ENCODE measurements at regions not wholly inside any gene's neighbourhood (a gene's known extent, or its start where the extent isn't known, plus 50 kb on each side); places are given as distances from the start of the nearest gene placed in this dataset.

GRCh38 chr6:139480356-139481165 is 106.1 kb upstream of the CITED2 start:
- Histone ChIP-seq H3K4me3 (no peak overlapping the region), H3K27ac (no peak overlapping the region), H3K9me3 (no peaks in the 10 kb centered on the region), H3K27me3 (ENCODE audit: low read depth) (no peaks in the 10 kb centered on the region), H3K36me3 (no peaks in the 10 kb centered on the region), H3K4me1 (no peaks in the 10 kb centered on the region)
- intact Hi-C loops (cut with DNase I), result no loop called here
- no peak for DNase-seq
- TF ChIP-seq CTCF (IDR thresholded peaks at IDR 0.05), result no peak
- ATAC-seq, result no peak

GRCh38 chr6:139479433-139480222 is 105.2 kb upstream of the CITED2 start:
- intact Hi-C loops (cut with DNase I), result no loop called here
- Histone ChIP-seq H3K4me3 (no peak overlapping the region), H3K27me3 (ENCODE audit: low read depth) (no peaks in the 10 kb centered on the region), H3K27ac (no peak overlapping the region), H3K36me3 (no peaks in the 10 kb centered on the region), H3K9me3 (no peaks in the 10 kb centered on the region), H3K4me1 (peaks cover 3% of the 10 kb centered on the region)
- no peak for TF ChIP-seq CTCF (IDR thresholded peaks at IDR 0.05)
- DNase-seq, result no peak
- ATAC-seq, result no peak

GRCh38 chr6:139475646-139476045 is 101.2 kb upstream of the CITED2 start:
- Histone ChIP-seq H3K4me1 (peaks cover 17% of the 10 kb centered on the region), H3K9me3 (no peaks in the 10 kb centered on the region), H3K4me3 (no peak overlapping the region), H3K27ac (no peak overlapping the region), H3K27me3 (ENCODE audit: low read depth) (no peaks in the 10 kb centered on the region), H3K36me3 (no peaks in the 10 kb centered on the region)
- DNase-seq (no peak), ATAC-seq (no peak)
- no peak for TF ChIP-seq CTCF (IDR thresholded peaks at IDR 0.05)
- intact Hi-C loops (cut with DNase I), result no loop called here

GRCh38 chr6:139475241-139475640 is 100.8 kb upstream of the CITED2 start:
- peaks cover 17% of the 10 kb centered on the region for H3K4me1 ChIP-seq
- no peak overlapping the region for H3K4me3 ChIP-seq
- H3K36me3 ChIP-seq, result no peaks in the 10 kb centered on the region
- H3K27me3 ChIP-seq (ENCODE audit: low read depth), result no peaks in the 10 kb centered on the region
- DNase-seq (no peak), ATAC-seq (no peak)
- TF ChIP-seq CTCF (IDR thresholded peaks at IDR 0.05), result no peak
- no peak overlapping the region for H3K27ac ChIP-seq
- intact Hi-C loops (cut with DNase I), result no loop called here
- no peaks in the 10 kb centered on the region for H3K9me3 ChIP-seq

GRCh38 chr6:139474145-139475108 is 100.0 kb upstream of the CITED2 start:
- TF ChIP-seq CTCF (IDR thresholded peaks at IDR 0.05), result no peak
- peak; percentile 44 to 65 for ATAC-seq
- Histone ChIP-seq H3K4me1 (peaks cover 17% of the 10 kb centered on the region), H3K4me3 (peak overlapping the region; percentile 25), H3K27me3 (ENCODE audit: low read depth) (no peaks in the 10 kb centered on the region), H3K9me3 (no peaks in the 10 kb centered on the region), H3K36me3 (no peaks in the 10 kb centered on the region), H3K27ac (peak overlapping the region; percentile 21)
- DNase-seq, result no peak
- intact Hi-C loops (cut with DNase I), result no loop called here

All from lower lobe of right lung (tissue), 2 donors.